HG02970 (cell line): ENCODE measurements at regions not wholly inside any gene's neighbourhood (a gene's known extent, or its start where the extent isn't known, plus 50 kb on each side); places are given as distances from the start of the nearest gene placed in this dataset.

ENCODE experiments used
- ATAC-seq: cut with Tn5 transposase; IDR thresholded peaks from one replicate; pipeline ENCODE4 v1.9.1; 2021; ENCODE audit warnings: mild to moderate bottlenecking, moderate library complexity, moderate number of reproducible peaks; ENCODE audit not compliant: unreplicated experiment, low FRiP score

DNA sequence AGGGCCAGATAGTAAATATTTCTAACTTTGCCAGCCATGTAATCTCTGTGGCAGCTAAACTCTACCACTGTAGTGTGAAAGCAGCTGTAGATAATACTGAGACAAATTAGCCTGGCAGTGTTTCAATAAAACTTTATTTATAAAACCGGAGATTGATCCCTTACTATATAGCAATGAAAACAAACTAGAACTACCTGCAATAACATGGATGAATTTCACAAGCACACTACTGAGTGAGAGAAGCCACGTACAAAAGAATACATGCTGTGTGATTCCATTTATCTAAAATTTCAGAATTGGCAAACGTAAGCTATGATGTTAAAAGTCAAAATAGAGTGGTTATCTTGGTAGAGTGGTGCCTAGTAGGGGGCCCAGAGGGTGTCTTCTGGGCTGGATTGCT, 198.7 kb upstream of the SGK1 start:
- no peak for ATAC-seq

DNA sequence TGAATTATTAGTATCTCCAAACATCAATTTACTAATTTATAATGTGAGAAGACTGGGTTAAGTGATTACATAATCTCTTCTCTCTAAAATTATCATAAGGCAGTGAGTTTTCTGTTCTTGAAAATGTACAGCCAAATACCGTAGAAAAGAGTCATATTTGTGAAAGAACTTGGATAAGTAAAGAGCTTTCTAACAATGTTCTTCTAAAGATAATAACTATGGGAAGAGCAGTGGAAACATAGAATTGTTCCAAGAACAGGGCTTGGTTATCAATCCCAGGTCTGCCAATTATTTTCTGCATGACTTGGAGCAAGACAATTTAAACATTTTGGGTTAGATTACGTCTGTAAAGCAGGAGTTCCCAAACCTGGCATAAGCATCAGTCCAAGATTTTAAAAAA, 198.1 kb upstream of the SGK1 start:
- no peak for ATAC-seq

DNA sequence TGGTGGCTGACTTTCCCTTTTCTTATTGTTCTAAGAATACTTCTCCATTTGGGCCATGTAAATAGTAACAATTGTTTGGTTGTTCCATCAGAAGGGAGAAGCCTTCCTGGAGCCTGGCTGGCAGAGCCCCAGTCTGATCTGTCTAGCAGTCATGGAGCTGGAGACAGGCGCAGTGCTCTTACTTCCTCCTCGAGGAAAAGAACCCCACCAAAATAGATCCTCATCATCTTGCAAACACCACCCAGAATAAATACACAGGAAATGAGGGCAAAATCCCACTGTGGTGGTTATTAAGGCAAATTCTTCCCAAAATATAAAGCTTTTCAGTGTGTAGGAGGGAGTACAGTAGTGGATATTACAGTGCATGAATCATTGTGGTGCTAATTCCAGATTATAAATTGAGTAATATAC, 195.1 kb upstream of the SGK1 start:
- ATAC-seq, result no peak

DNA sequence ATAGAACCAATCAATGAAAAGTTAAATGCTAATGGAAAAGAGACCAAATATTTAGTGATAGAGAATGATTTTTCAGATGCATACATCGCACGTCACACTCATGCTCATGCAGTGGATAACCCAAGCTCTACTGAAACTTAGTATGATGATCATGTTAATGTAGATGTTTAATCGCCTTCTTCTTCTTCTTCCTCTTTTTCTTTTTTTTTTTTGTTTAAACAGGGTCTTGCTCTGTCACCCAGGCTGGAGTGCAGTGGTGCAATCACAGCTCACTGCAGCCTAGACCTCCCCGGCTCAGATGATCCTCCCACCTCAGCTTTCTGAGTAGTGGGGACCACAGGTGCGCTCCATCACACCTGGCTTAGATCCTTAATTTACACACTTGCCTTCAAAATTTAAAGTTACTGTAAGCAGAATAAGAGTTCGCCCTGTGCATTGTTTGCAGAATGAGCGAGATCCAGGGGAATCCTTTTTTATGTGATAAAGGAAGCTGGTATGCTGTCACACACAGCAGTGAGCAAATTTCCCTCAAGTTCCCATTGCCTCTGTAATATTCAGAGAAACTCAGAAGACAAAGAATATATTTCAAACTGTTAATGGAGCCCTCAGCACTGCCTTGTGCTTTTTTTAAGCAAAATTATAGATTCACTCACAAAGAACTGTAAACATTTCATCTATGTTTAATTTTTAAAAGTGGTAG, 194.2 kb upstream of the SGK1 start:
- no peak for ATAC-seq

DNA sequence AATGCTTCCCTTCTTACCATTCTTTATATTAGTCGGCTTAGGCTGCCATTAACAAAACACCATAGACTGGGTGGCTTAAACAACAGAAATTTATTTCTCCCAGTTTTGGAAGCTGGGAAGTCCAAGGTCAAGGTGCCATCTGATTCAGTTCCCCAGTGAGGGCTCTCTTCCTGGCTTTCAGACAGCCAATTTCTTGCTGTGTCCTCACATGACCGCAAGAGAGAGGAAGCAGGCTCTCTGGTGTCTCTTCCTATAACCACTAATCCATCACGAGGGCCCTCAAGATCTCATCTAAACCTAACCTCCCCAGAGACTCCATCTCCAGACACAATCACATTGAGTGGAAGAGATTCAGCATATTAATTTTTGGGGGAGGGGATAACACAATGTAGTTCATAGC, 193.0 kb upstream of the SGK1 start:
- ATAC-seq, result no peak

DNA sequence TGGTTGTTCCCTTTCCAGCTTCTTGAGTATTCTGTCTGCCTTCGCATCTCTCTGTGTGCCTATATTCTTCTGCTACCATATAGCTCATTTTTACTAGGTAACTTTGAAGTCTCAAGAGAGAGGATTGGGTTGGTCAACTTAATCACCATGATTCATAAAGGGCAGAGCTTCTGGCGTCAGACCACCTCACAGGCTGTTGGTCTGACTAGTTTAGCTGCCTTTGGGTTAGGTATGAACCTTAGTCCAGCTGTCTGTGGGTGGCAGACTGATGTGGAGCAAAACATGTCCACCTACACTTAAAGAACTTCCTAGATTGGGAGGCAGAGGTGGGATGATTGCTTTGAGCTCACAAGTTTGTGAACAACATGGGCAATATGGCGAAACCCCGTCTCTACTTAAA, 192.2 kb upstream of the SGK1 start:
- ATAC-seq, result no peak

DNA sequence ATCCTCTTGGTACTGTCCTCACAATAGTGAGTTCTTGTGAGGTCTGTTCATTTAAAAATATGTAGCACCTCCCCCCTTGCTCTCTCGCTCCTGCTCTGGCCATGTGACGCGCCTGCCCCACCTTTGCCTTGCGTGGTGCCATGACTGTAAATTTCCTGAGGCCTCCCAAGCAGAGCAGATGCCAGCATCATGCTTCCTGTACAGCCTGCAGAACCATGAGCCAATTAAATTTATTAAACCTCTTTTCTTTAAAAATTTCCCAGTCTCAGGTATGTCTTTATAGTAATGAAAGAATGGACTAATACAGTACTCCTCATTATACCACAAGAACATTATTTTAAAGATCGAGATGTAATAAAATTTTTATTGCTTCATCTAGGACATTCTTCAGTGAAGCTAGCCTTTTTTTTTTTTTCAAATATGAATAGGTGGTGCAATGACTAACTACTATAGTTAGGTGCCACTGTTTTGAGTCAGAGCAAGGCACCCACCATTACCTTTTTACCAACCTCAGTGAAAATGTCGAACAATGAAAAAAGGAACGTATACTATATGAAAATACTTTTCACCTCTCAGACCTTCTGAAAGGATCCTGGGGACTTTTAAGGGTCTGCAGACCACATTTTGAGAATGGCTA, 191.1 kb upstream of the SGK1 start:
- no peak for ATAC-seq

DNA sequence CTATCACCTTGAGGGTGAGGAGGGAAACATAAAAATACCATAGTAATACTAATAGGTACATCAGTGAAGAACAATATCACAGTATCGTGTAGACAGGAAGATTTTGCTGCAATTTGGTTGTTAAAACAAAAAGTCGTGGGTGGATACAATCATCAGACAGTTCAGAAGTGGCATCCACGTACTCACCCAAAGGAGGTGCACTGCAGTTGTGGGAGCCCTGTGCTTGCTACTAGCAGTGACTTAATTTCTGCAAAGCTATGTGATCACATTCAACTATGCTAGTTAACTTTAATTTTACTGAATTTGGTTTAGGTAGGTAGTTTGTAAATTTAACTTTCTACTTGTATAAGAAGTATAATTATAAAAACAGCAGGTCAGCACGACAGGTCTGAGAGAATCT, 188.2 kb upstream of the SGK1 start:
- no peak for ATAC-seq

DNA sequence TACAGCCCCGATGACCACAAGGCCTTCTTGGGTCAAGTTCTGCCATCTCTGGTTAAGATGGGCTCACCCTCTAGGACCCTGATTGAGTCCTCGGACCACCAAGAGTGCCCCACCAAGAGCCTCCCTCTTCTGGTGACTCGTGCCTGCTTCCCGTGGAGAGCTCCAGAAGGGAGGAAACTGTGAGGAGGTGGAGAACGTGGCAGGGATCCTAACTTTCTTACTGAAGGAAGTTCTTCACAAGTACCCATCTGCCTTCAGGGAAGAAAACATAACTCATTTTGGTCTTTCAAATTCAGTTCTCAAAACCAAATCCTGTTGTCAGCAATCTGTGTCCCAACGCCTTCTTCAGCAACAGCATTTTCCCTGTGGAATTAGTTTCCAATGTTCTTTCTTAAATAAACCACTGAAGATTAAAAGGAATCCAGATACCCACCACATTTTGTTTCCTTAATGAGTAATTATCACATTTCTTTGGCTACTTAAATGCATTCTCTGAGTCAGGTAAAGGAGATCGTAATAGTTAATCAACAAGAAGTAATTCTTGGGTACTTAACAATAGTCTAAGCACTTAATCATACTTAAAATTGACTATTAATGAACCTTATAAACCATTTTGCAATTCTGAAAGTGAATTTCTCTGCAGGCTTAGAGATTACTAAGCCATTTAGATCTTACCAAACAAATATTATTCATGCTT, 185.8 kb upstream of the SGK1 start:
- no peak for ATAC-seq

DNA sequence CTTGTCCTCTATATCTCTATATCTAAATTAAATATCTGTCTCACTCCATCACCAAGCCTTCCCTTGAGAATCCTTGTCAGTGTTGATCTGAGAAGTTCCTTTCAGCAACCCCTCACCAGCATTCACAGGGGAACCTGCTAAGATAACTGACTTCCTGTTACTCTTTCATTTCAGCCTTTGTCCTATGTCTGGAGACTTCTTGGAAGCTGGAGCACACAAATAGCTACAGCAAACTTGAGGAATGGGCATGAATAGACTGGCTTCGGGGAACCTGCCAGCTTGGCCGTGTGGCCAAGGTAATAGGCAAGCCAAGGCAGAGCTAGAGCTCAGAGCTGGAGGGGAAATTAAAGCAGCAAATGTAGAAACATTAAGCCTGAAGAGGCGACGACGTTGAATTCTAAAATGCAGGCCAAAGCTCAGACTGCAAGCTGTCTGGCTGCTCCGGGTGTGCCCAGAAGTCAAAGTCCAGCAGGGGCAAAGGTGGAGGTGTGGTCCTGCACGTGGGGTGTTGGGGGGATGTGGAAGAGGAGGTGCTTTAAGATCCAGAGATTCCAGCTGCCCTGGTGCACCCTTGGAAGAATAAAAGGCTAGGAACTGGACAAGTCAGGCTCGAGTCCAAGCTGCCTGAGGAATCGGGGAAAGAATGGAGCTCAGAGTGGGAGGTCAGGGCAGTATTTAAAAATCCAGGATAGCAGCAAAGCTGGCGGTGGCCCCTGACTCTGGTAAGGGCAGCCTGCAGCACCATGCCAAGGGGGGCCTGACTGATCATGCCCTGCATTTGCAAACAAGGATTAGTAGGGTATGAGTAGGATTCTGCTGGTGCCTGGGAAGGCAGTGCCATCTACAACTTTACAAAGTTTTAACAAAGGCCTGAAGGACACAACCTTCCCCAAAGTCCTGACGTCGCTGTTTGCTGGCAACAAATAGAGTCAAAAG, 185.0 kb upstream of the SGK1 start:
- ATAC-seq, result no peak

DNA sequence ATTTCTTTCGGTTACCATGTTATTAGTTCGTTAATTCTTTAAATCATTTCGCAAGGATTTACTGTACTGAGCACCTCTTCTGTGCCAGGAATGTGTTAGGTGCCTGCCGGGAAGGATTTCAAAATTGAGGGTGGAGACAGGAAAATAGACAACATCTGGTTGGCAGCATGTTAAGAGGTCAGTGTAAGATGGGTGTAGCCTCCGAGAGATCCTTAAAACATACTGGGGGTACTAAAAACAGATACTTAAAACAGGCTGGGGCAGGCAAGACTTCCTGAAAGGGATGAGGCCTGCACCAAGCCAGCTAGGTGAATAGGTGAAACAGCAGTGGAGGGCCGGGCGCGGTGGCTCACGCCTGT, 178.0 kb upstream of the SGK1 start:
- ATAC-seq, result no peak

DNA sequence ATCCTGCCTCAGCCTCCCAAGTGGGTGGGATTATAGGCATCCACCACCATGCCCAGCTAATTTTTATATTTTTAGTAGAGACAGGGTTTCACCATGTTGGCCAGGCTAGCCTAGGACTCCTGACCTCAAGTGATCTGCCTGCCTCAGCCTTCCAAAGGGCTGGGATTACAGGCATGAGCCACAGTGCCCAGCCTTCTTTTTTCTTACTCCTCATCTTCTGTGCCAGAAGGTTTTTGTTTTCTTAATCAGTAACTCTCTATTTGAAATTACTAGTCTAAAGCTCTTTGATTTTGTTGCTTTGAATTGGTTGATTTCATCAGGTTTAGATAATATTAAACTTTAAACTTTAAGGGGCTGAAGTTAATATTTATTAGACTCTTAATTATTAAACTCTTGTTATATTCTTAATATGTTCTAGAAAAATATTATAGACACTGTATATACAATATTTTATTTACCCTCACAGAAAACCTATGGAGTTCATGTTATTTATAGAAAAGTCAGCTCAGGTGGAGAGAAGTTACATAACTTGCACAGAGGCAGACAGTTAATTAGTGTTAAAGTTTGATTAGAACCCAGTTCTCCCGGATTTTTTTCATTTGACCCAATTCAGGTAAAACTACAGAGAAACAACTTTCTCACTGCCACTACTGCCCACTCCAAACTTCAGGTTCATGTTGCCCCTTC, 177.4 kb upstream of the SGK1 start:
- no peak for ATAC-seq

DNA sequence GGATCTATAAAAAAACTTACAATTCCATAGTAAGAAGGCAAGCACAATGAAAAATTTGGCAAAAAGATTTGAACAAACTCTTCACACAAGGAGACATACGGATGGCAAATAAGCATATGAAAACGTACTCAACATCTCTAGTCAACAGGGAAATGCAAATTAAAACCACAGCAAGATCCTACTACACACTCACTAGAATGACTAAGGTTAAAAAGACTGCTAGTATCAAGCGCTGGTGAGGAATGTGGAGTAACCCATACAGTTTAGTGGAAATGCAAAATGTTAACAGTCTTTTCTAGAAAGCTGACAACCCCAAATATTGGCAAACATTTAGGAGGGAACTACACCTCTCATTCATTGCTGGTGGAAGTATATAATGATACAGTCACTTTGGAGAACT, 175.9 kb upstream of the SGK1 start:
- ATAC-seq, result no peak

DNA sequence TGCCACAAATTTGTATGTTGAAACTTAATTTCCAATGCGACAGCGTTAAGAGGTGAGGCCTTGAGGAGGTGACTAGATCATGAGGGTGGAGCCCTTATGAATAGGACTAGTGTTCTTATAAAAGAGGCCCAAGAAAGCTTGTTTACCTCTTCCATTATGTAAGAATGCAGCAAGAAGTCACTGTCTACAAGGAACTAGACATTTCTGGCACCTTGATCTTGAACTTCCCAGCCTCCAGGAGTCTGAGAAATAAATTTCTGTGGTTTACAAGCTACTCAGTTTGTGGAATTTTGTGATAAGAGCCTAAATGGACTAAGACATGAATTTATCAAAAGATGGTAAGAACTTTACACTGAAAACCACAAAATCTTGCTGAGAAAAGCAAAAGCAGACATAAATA, 173.6 kb upstream of the SGK1 start:
- no peak for ATAC-seq

DNA sequence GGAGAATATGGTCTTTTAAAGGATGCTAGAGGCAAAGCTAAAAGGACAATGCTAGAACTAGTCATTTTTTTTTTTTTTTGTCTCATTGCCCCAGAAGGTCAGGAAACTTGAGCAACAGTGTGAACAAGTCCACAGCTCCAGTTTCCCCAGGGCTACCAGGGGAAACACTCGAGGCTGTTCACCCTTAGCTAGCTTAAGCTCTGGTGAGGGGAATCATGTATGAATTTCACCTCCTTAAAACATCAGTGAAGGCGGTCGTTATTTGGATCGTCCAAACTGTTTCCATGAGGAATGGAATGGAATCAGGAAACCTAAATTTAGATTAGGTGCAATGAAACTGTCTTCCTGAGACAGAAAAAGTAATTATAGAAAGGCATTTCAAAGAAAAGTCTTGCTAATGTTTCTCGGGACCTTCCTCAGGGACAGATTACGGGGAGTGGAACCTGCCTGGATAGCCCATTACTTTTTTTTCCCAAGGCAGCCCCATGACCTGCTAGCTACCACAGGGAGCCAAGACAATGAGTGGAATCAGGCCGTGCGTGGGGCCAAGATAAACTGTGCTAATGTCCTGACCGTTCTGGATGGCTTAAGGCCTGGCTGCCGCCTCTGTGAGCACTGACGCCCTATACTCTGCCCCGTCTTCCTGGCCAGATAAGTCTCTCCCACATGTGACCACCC, 164.8 kb upstream of the SGK1 start:
- ATAC-seq, result no peak

DNA sequence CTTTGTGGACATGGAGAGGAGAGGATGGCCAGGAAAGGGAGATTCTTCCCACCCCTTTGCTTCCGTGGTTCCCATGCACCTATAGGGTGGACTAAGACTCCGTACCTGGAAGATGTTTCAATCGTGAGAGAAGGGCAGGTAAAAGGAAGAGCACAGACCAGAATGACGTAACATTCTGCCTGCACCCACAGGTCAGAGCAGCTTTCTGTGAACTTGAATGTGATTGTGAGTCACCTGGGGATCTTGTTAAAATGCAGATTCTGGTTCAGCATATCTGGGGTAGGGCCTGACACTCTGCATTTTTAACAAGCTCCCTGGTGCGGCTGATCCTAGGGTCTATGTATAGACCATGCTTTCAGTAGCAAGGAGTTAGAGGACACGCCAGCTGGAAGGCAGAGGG, 164.1 kb upstream of the SGK1 start:
- ATAC-seq, result no peak

DNA sequence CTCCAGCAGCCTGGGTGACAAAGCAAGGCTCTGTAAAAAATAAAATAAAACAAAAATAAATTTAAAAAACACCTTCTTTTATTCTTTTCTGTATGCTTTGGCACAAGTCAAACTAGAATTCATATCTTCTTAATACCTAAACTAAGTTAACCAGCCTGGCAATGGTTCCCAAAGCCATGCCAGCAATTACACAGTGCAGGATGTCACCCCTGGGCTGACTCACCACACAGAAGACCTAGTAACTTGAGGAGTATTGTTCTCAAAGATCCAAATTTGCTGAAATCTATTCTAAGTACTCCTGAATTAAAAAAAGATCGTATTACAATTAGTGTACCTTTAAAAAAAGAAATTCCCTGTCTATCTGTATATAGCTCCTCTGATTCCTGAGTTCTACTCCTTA, 162.7 kb upstream of the SGK1 start:
- ATAC-seq, result no peak

DNA sequence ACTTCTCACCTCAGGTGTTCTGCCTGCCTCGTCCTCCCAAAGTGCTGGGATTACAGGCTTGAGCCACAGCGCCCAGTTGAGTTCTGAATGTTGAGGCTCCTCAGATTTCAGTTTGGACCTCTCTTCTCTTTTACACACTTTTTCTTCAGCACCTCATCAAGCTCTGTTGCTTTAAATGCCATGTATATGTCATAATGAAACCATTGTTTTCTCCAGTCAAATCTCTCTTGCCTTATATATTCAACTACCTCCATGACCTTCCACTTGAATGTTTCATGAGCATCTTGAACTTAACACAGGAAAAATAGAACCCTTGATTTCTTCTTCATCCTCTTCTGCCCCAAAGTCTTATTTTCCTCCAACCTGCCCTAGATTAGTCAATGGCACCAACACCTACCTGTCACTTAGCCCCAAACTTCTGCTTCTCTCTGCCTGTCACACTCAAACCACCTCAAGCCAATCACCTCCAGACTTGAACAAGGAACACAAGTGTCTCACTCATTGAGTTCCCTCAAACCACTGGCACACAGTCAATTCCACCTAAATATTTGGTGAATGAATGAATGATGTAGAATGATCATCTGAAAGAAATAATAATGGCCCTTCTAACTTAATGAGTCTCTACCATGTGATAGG, 161.0 kb upstream of the SGK1 start:
- no peak for ATAC-seq

DNA sequence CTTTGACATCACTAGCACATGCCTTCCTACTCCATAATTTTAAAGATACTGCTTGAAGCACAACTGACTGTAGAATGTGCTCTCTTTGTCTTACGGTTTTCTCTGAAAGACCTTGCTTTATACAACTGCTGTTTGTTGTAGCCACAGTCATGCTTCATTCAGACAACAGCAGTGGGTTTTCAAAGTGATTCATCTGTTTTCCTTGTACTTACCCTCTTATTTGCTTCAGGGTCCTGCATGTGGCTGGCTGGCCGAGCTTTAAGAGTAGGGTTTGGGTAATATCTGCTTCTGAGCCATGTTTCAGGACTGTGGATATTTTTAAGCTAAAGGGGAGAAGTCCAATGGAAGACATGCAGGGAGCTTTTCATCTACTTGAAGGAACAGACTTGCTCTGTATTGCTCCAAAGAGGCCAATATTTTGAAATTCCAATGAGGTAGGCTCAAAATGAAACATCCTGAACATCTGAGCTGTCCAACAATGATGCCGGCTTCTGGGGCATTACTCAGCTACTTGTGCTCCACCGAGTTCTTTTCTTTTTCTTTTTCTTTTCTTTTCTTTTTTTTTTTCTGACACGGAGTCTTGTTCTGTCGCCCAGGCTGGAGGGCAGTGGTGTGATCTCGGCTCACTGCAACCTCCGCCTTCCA, 160.2 kb upstream of the SGK1 start:
- no peak for ATAC-seq
